Amniotic epithelial cell (primary cell): ENCODE measurements at regions not wholly inside any gene's neighbourhood (a gene's known extent, or its start where the extent isn't known, plus 50 kb on each side); places are given as distances from the start of the nearest gene placed in this dataset.
"Not testable (repeated sequence)": the region's sequence is repeated elsewhere in the genome, so short reads cannot be mapped to it uniquely, and the experiment has no call there.

Experiments used
- DNase-seq: peaks from one replicate; pipeline ENCODE4 v3.0.0-alpha.2; 2010; ENCODE audit warnings: low read depth

DNA sequence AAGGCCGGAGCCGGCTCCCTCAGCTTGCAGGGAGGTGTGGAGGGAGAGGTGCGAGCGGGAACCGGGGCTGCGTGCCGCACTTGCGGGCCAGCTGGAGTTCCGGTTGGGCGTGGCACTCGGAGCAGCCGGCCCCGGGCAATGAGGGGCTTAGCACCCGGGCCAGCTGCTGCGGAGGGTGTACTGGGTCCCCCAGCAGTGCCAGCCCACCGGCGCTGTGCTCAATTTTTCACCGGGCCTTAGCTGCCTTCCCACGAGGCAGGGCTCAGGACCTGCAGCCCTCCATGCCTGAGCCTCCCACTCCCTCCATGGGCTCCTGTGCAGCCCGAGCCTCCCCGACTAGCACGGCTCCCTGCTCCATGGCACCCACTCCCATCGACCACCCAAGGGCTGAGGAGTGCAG lies 62.2 kb upstream of the ANKRD55 start:
- not testable (repeated sequence) for DNase-seq

DNA sequence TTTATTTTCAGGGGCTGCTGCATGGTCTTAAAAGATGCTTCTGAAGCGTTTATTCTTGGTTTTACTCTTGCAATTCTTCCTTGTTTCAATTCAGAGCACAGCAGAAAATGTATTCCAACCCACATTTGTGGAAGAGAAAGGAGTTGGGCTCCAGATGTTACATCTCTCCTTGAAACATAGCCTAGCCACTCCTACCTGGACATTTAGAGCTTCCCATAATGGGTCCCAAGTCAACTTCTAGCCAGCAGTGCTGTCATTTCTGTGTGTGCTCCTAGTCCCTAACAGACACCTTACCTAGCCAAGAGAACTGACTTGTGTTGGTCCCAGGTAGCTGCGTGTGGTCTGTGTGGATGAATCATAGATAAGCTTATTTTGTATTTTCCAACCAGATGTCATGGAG lies 61.2 kb upstream of the ANKRD55 start:
- DNase-seq, result peak; percentile 60

- not testable (repeated sequence) for DNase-seq
Measured at GRCh38 chr5:56292874-56293273, 59.7 kb upstream of the ANKRD55 start.

DNA sequence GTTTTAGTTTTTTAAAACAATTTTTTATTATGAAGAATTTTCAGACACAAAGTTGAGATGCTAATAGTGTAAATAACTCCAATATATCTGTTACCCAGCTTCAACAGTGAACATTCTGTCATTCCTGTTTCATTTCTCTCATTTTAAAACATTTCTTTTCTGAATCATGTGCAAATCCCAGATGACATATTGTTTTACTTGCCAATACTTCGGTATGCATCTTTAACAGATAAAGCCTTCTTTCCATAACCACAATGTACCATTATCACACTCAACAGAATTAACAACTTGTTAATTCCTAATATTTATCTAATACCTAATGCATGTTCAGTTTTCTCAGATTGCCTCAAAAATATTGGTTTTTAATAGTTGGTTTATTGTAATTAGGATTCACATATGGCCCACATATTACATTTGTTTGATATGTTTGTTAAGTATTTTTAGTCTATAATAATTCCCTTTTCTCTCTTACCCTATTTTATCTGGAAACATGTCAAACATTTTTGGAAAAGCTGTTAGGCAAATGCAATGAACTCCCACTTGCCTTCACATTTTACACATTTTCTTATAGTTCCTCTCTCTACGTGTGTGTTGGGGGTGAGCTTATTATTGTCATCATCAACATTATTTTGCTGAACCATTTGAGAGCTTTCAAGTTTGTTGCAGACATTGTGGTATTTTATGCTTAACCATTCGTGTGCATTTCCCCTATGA lies 58.7 kb upstream of the ANKRD55 start:
- no peak for DNase-seq

DNA sequence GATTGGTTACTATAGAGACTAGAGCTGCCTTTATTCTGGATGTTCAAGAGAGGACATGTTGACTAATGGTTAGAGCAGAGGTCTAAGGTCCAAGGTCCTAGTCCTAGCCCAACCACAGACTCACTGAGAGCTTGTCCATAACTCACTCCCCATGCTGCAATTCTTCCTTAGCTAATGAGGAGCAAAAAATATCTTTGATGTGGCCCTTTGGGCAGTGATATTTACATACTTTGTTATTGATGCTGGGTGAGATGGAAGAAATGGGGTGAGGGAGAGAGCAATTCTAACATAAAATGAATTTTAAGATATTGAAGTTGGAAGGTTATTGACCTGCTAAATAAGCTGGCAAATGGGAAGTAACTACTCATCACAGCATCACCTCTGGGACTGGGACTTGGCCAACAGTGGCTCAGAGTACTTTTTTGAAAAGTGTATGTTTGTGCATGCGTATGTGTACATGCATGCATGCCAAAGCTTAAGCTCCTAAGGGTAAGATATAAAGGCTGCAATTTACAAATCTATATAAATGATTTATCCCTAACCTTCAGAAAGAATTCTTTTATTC lies 58.0 kb upstream of the ANKRD55 start:
- DNase-seq, result no peak

GRCh38 chr5:56290378-56291078 lies 57.4 kb upstream of the ANKRD55 start:
- no peak for DNase-seq

GRCh38 chr5:56289602-56289987 lies 56.5 kb upstream of the ANKRD55 start:
- no peak for DNase-seq

DNA sequence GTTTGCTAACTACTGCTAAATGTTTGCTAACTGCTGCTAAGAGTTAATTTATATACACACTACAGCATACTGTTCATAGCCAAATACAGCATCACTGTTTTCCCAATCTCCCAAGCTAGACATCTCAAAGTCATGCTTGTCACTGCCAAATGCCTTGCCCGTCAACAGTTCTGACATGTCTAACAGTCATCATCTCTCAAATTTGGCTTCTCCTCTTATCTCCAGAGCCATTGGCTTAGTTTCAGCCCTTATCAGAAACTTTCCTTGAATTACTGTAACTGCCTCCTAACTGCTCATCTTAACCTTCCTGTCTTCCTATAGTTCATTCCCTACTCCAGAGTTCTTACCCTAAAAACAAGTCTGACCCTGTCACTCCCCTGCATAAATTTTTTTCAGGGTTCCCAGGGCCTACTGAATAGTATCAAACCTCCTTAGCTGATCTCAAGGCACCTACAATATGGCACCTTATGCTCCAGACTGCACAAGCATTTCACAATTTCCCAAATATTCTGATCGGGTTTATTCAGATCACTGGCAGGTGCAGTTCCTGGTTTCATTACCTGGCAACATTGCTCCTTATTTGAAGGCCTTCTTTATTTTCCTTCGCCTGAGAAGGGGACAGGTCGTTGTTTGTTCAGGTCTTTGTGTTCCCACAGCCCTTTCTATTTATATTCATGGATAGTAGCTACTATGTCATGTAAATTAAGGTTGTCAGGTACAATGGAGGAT lies 55.9 kb upstream of the ANKRD55 start:
- DNase-seq, result no peak

DNA sequence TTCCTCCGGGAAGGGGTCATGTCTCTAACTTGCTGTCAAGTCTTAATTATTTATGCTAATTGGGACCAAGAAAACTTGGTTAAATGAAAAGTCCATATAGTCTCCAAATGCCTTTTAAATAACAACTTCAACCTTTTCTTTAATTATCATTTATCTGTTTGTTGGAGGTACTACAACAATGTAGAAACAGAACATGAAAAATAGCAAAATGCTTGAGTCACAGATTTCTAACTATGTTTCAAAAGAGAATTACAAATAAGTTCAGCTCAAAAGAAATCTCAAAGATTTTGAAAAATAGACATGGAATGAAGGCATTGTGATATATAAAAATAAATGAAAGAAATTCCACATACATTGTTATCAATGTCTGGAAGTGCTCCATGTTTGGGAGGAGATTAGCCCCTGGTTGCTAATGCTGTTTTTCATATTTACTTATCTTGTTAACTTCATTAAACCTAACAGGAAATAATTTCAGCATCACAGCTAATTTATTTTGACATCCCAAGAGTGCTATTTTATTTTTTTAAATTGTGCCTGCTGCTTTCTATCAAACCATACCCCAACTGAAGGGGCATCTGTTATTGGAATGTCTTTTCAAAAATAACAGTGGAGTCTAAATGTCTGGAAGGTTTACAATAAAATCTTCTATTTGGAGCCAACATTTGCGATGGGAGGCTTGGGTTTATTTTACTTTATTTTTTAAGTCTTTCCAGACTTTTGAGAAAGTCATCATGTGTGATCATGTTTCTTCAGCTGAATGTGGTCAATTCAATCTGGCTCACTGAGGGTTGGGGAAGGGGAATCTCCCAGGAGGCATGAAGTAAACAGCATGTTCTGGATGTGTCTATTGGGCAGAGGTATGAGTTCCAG lies 53.1 kb upstream of the ANKRD55 start:
- no peak for DNase-seq

GRCh38 chr5:56282951-56283350 lies 49.8 kb upstream of the ANKRD55 start:
- DNase-seq, result no peak
